Osteocyte (in vitro differentiated cells): ENCODE measurements at regions not wholly inside any gene's neighbourhood (a gene's known extent, or its start where the extent isn't known, plus 50 kb on each side); places are given as distances from the start of the nearest gene placed in this dataset.

Experiments
- DNase-seq: peaks from one replicate; pipeline ENCODE4 v3.0.0; 2021; ENCODE audit warnings: mixed read lengths; ENCODE audit not compliant: unreplicated experiment; ENCODE audit errors: extremely low spot score
- H3K27ac Mint-ChIP-seq: one replicate; pipeline ENCODE4 v1.8.0; 2021; ENCODE audit warnings: mild to moderate bottlenecking, mixed read lengths; ENCODE audit not compliant: unreplicated experiment
- H3K27me3 Mint-ChIP-seq: one replicate; pipeline ENCODE4 v1.8.0; 2021; ENCODE audit warnings: mixed read lengths; ENCODE audit not compliant: unreplicated experiment
- H3K36me3 Mint-ChIP-seq: one replicate; pipeline ENCODE4 v1.8.0; 2021; ENCODE audit warnings: mixed read lengths; ENCODE audit not compliant: unreplicated experiment
- H3K4me1 Mint-ChIP-seq: one replicate; pipeline ENCODE4 v1.8.0; 2021; ENCODE audit warnings: mixed read lengths; ENCODE audit not compliant: unreplicated experiment
- H3K4me3 Mint-ChIP-seq: one replicate; pipeline ENCODE4 v1.8.0; 2021; ENCODE audit warnings: mild to moderate bottlenecking, moderate library complexity, mixed read lengths; ENCODE audit not compliant: unreplicated experiment
- H3K9me3 Mint-ChIP-seq: one replicate; pipeline ENCODE4 v1.8.0; 2021; ENCODE audit warnings: mixed read lengths; ENCODE audit not compliant: unreplicated experiment
- TF ChIP-seq, protein P1 (sequence below): fragments of 200-600 bp; sonication (generic); IDR thresholded peaks from 2 replicates; pipeline ENCODE4 v1.5.0; 2021; ENCODE audit warnings: antibody characterized with exemption, mild to moderate bottlenecking, moderate library complexity

DNA sequence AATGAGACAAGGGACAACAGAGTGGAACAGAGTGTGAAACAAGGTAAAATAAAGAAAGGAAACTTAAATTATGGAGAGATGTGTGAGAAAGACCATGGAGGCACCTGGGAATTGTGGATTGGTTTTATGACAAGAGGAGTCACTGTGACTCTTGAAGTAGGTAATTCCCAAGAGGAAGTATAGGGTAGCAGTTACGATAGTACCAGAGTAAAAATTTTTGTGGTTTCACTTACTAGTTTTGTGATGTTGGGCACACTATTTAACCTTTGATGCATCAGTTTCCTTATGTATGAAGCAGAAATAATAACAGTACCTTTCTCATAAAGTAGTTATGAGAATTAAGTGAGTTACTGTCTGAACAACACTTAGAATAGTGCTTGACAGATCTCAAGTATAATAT lies 267.9 kb upstream of the DPYD start:
- Mint-ChIP-seq H3K27ac (no peak overlapping the region), H3K4me1 (peaks cover 3% of the 10 kb centered on the region), H3K4me3 (no peak overlapping the region), H3K36me3 (no peaks in the 10 kb centered on the region), H3K27me3 (no peaks in the 10 kb centered on the region), H3K9me3 (peaks cover 4% of the 10 kb centered on the region)
- TF ChIP-seq, protein P1, sequence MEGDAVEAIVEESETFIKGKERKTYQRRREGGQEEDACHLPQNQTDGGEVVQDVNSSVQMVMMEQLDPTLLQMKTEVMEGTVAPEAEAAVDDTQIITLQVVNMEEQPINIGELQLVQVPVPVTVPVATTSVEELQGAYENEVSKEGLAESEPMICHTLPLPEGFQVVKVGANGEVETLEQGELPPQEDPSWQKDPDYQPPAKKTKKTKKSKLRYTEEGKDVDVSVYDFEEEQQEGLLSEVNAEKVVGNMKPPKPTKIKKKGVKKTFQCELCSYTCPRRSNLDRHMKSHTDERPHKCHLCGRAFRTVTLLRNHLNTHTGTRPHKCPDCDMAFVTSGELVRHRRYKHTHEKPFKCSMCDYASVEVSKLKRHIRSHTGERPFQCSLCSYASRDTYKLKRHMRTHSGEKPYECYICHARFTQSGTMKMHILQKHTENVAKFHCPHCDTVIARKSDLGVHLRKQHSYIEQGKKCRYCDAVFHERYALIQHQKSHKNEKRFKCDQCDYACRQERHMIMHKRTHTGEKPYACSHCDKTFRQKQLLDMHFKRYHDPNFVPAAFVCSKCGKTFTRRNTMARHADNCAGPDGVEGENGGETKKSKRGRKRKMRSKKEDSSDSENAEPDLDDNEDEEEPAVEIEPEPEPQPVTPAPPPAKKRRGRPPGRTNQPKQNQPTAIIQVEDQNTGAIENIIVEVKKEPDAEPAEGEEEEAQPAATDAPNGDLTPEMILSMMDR, result no peak
- DNase-seq, result no peak

- Mint-ChIP-seq H3K27me3 (no peaks in the 10 kb centered on the region), H3K4me3 (no peak overlapping the region), H3K36me3 (no peaks in the 10 kb centered on the region), H3K9me3 (peaks cover 4% of the 10 kb centered on the region), H3K27ac (no peak overlapping the region), H3K4me1 (peaks cover 3% of the 10 kb centered on the region)
- DNase-seq, result no peak
- TF ChIP-seq, protein P1, result no peak
Observed at GRCh38 chr1:98184856-98185255, 264.0 kb upstream of the DPYD start.

- no peaks in the 10 kb centered on the region for H3K27me3 Mint-ChIP-seq
- TF ChIP-seq, protein P1, result no peak
- H3K36me3 Mint-ChIP-seq, result no peaks in the 10 kb centered on the region
- H3K27ac Mint-ChIP-seq, result no peak overlapping the region
- H3K4me3 Mint-ChIP-seq, result no peak overlapping the region
- H3K9me3 Mint-ChIP-seq, result no peaks in the 10 kb centered on the region
- no peak for DNase-seq
- H3K4me1 Mint-ChIP-seq, result peaks cover 11% of the 10 kb centered on the region
Observed at GRCh38 chr1:98181036-98181764, 260.4 kb upstream of the DPYD start.

- Mint-ChIP-seq H3K36me3 (no peaks in the 10 kb centered on the region), H3K4me1 (peaks cover 11% of the 10 kb centered on the region), H3K9me3 (no peaks in the 10 kb centered on the region), H3K27me3 (no peaks in the 10 kb centered on the region), H3K4me3 (no peak overlapping the region), H3K27ac (no peak overlapping the region)
- TF ChIP-seq, protein P1, result no peak
- no peak for DNase-seq
Observed at GRCh38 chr1:98179151-98179773, 258.4 kb upstream of the DPYD start.

- Mint-ChIP-seq H3K36me3 (no peaks in the 10 kb centered on the region), H3K9me3 (no peaks in the 10 kb centered on the region), H3K4me1 (peaks cover 16% of the 10 kb centered on the region), H3K27ac (no peak overlapping the region), H3K27me3 (no peaks in the 10 kb centered on the region), H3K4me3 (no peak overlapping the region)
- no peak for DNase-seq
- TF ChIP-seq, protein P1, result no peak
Observed at GRCh38 chr1:98177751-98178150, 256.9 kb upstream of the DPYD start.
